Heart right ventricle (tissue), 16 donors: ENCODE measurements at regions not wholly inside any gene's neighbourhood (a gene's known extent, or its start where the extent isn't known, plus 50 kb on each side); places are given as distances from the start of the nearest gene placed in this dataset.

Source experiments
- ATAC-seq, 8 donors: fragments of 200-7000 bp; cut with Tn5 transposase; one replicate each; pipeline ENCODE4 v1.9.1; 2020; ENCODE audit warnings: mild to moderate bottlenecking in 8 of 8, moderate library complexity in 8 of 8, moderate number of reproducible peaks in 1 of 8
- DNase-seq, 2 donors: peaks; one replicate each; pipeline ENCODE4 v3.0.0-alpha.2; 2020
- H3K27ac ChIP-seq, 10 donors: fragments of 200-600 bp; sonication (generic) in 2 of 10; one replicate each; pipeline versions ENCODE4 v1.5.0 to v1.8.0; 2020 to 2022; ENCODE audit warnings: mild to moderate bottlenecking in 3 of 10
- H3K27me3 ChIP-seq, 7 donors: fragments of 200-600 bp; one replicate each; pipeline ENCODE4 v1.8.0; 2021 to 2022; ENCODE audit warnings: mild to moderate bottlenecking in 2 of 7
- H3K36me3 ChIP-seq, 9 donors: fragments of 200-600 bp; sonication (generic) in 1 of 9; one replicate each; pipeline versions ENCODE4 v1.5.0 to v1.8.0; 2020 to 2022; ENCODE audit warnings: mild to moderate bottlenecking in 2 of 9
- H3K4me1 ChIP-seq, 9 donors: fragments of 200-600 bp; sonication (generic) in 1 of 9; one replicate each; pipeline versions ENCODE4 v1.5.0 to v1.8.0; 2020 to 2022; ENCODE audit warnings: mild to moderate bottlenecking in 4 of 9
- H3K4me3 ChIP-seq, 10 donors: fragments of 200-600 bp; sonication (generic) in 2 of 10; one replicate each; pipeline versions ENCODE4 v1.5.0 to v1.8.0; 2020 to 2022; ENCODE audit warnings: mild to moderate bottlenecking in 7 of 10, moderate library complexity in 2 of 10
- H3K9me3 ChIP-seq, 11 donors: fragments of 200-600 bp in 10 of 11; sonication (generic) in 2 of 11; one replicate each; pipeline versions ENCODE4 v1.5.0 to v1.8.0; 2013 to 2022; ENCODE audit warnings: mild to moderate bottlenecking in 2 of 11, control low read depth in 1 of 11, moderate library complexity in 1 of 11
- WGBS, 2 donors: extraction: QIAGEN DNeasy Blood & Tissue Kit; methylation state at CpG; one replicate each; pipeline ENCODE4 v1.1.7; 2013; ENCODE audit warnings: inconsistent platforms in 1 of 2; 5-methylcytosine and 5-hydroxymethylcytosine counted together
- intact Hi-C, 10 donors: fragments of 100-400 bp; cut with DNase I; formaldehyde crosslinking; loops; one replicate each; pipeline versions ENCODE4 v1.11.1 to v1.14.2; 2022
- TF ChIP-seq, protein P1 (sequence below), 9 donors: fragments of 200-600 bp; sonication (generic) in 2 of 9; IDR thresholded peaks; one replicate each; pipeline versions ENCODE4 v1.5.0 to v1.8.0; 2021 to 2022; ENCODE audit warnings: antibody characterized with exemption in 9 of 9, mild to moderate bottlenecking in 5 of 9, moderate library complexity in 1 of 9
- donor health status: Arrhythmogenic right ventricular cardiomyopathy.
- donor health status: ischemic (EF 13 %, LVEDD 7.1; RV severe dilation, severe dysfunction).
- donor health status: healthy with polysubstance abuse.
- donor health status: DM: no; HTN: yes; CAD: no.
- donor health status: DM: no; HTN: no; CAD: no.
- donor health status: ischemic (EF 25% LVEDD 6.9; RV normal size, moderate dysfunction).
- donor health status: ischemic (EF 25% LVEDD 5.7; RV mildly dilated, moderate dysfunction).
- donor health status: healthy.
- donor health status: DM: yes; HTN: yes; CAD: no.
- donor health status: Ischemic cardiomyopathy.
- donor health status: ischemic (EF 35%, LVEDD 5.7; RV mildly dilated, moderate dysfunction).
- donor health status: nonischemic (EF 11% LVEDD 7.7; RV severe dilation, severe dysfunction).
- donor health status: DM: yes; HTN: yes; CAD: no.
- donor health status: PGD.
- donor health status: ischemic (EF 29% LVEDD 5.4; RV normal size, mild dysfunction).
- donor health status: nonischemic (EF 23%, LVEDD 6.1; RV moderate dilation, normal function).

DNA sequence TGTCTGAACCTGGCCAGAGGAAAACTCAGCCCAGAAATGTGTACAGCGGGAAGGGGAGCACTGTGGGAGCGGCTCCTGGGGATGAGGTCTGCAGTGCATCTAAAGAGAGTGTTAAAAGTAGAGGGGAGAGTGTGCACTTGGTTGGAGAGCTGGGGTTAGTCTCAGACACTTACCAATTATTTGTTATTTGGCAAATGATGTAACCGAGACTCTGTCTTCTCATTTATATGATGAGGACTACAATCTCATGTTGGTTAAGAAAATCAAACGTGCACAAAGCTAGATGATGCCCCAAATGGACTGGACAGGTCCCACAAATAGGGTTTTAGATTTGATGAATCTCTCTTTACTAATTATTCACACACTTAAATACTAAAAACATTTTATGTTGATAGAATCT, 962.4 kb downstream of the GATA3 start:
- no peaks in the 10 kb centered on the region for H3K4me1 ChIP-seq
- H3K9me3 ChIP-seq, result no peaks in the 10 kb centered on the region
- intact Hi-C loops, result no loop called here
- no peak for ATAC-seq
- H3K4me3 ChIP-seq, result no peak overlapping the region
- DNase-seq, result no peak
- peaks cover 0 to 8% (median 0%) of the 10 kb centered on the region in 7 donors for H3K27me3 ChIP-seq
- TF ChIP-seq, protein P1, sequence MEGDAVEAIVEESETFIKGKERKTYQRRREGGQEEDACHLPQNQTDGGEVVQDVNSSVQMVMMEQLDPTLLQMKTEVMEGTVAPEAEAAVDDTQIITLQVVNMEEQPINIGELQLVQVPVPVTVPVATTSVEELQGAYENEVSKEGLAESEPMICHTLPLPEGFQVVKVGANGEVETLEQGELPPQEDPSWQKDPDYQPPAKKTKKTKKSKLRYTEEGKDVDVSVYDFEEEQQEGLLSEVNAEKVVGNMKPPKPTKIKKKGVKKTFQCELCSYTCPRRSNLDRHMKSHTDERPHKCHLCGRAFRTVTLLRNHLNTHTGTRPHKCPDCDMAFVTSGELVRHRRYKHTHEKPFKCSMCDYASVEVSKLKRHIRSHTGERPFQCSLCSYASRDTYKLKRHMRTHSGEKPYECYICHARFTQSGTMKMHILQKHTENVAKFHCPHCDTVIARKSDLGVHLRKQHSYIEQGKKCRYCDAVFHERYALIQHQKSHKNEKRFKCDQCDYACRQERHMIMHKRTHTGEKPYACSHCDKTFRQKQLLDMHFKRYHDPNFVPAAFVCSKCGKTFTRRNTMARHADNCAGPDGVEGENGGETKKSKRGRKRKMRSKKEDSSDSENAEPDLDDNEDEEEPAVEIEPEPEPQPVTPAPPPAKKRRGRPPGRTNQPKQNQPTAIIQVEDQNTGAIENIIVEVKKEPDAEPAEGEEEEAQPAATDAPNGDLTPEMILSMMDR (IDR thresholded peaks at IDR 0.05), result no peak
- 80 to 81% methylated on average over 4 of the region's 4 CpGs for WGBS, 2 donors
- no peaks in the 10 kb centered on the region for H3K36me3 ChIP-seq
- H3K27ac ChIP-seq, result no peak overlapping the region

DNA sequence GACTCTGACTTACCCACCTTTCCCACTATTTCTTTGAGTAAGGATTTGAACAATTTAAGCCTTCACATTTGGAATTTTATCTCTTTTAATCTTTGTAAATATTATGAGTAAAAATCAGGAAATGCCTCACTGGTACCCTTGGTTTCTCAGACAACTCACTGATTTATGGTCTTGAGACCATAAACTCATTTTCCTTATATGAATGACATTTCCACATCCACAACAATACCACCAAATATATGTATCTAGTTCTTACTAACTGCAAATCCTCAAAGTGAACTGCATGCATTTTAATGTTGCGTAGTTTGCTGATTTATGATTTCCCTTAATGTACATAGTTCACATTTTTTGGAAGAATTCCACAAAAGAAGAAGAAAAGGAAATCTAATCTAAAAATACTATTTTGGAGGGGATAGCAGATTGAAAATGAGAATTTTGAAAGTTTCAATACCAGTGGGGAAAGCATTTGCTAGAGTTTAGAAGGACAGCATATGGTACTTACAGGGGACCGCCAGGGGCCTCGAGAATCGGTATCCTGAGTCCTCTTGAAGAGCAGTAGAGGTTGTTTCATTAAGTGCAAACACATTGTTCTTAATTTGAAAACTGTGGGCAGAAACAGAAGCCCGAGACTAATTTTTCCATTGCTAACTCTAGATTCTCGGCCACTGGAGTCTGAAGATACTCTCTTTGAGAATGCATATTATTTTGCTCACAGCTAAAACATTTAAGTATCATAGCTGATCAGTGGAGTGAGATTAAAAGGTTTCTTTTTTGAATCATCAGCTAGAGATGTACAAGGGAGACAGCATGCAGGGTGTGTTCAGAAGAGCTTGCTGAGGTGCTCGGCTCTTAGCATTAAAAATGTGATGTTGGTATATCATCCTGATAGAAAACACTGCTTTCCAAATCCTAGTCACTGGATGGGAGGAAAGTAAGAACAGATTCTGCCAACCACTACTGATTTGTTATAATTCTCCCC, 964.0 kb downstream of the GATA3 start:
- TF ChIP-seq, protein P1 (IDR thresholded peaks at IDR 0.05), result no peak
- intact Hi-C loops, result no loop called here
- no peak for ATAC-seq
- H3K27me3 ChIP-seq, result peaks cover 0 to 8% (median 0%) of the 10 kb centered on the region in 7 donors
- 77 to 85% methylated on average over 7 of the region's 7 CpGs for WGBS, 2 donors
- no peaks in the 10 kb centered on the region for H3K9me3 ChIP-seq
- no peak overlapping the region for H3K27ac ChIP-seq
- H3K36me3 ChIP-seq, result no peaks in the 10 kb centered on the region
- no peak for DNase-seq
- H3K4me3 ChIP-seq, result no peak overlapping the region
- no peaks in the 10 kb centered on the region for H3K4me1 ChIP-seq

DNA sequence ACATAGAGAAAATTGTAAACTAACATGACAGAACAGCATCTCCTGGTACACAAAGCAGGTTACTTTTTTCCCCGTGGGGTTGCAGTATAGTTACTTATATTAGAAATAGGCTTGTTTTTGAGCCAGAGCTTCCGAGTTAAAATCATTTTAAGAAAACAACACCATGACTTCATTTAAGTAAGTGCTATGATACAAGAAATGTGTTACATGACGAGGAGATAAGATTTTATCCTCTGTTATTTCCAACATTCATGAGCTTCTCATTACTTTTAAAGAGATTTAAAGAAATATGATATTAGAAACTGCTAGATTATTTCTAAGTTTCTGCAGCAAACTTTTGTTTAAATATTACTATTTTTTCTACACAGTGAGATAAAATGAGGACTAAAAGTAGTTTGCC, 968.7 kb downstream of the GATA3 start:
- DNase-seq, result no peak
- intact Hi-C loops, result no loop called here
- no peak for ATAC-seq
- H3K27ac ChIP-seq, result no peak overlapping the region
- no peaks in the 10 kb centered on the region for H3K36me3 ChIP-seq
- no peaks in the 10 kb centered on the region for H3K9me3 ChIP-seq
- 39 to 40% methylated on average over 3 of the region's 3 CpGs for WGBS, 2 donors
- TF ChIP-seq, protein P1 (IDR thresholded peaks at IDR 0.05), result no peak
- peaks cover 0 to 8% (median 0%) of the 10 kb centered on the region in 7 donors for H3K27me3 ChIP-seq
- no peak overlapping the region for H3K4me3 ChIP-seq
- no peaks in the 10 kb centered on the region for H3K4me1 ChIP-seq

DNA sequence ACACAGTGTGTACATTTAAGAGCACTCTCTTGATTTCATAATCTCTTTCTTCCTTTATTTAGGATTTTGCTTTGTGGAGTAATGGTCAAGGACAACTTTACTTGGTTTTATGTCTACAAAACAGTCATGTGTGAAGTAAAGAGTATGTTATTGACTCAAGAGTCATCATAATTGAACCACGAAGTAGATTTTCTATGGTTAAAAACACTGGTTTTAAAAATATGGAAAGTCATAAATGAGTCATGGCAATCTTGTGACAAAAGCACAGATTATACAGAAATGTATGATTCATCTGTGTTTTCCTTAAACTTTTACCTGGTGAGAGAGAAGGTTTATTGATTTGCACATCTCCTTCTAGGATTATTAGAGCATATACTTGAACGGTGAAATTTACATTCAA, 969.7 kb downstream of the GATA3 start:
- TF ChIP-seq, protein P1 (IDR thresholded peaks at IDR 0.05), result no peak
- Histone ChIP-seq H3K4me3 (no peak overlapping the region), H3K27ac (no peak overlapping the region), H3K9me3 (no peaks in the 10 kb centered on the region), H3K27me3 (peaks cover 0 to 8% (median 0%) of the 10 kb centered on the region in 7 donors), H3K36me3 (no peaks in the 10 kb centered on the region), H3K4me1 (no peaks in the 10 kb centered on the region)
- DNase-seq (no peak), ATAC-seq (no peak)
- 78 to 85% methylated on average over 2 of the region's 2 CpGs for WGBS, 2 donors
- intact Hi-C loops, result no loop called here
